K562 (cell line): ENCODE measurements at regions not wholly inside any gene's neighbourhood (a gene's known extent, or its start where the extent isn't known, plus 50 kb on each side); places are given as distances from the start of the nearest gene placed in this dataset.

Experiments
- ETS2 ChIP-seq: IDR thresholded peaks from 2 replicates; pipeline ENCODE4 v1.6.1; 2016; ENCODE audit warnings: borderline replicate concordance, missing genetic modification characterization, mild to moderate bottlenecking, moderate library complexity, missing compliant biosample characterization; ENCODE audit not compliant: poor library complexity, severe bottlenecking
- KAT7 ChIP-seq: sonication (generic); formaldehyde crosslinking; IDR thresholded peaks from 2 replicates; pipeline ENCODE4 v1.8.0; 2022; ENCODE audit warnings: missing genetic modification reagents, mild to moderate bottlenecking, borderline replicate concordance
- LEF1 ChIP-seq: fragments of 450-650 bp; IDR thresholded peaks from 2 replicates; pipeline ENCODE4 v1.6.1; 2016; ENCODE audit warnings: mild to moderate bottlenecking
- MYBL2 ChIP-seq, 2 experiments: fragments of 450-650 bp in 1 of 2; sonication (generic) in 1 of 2; formaldehyde crosslinking in 1 of 2; IDR thresholded peaks; 2 replicates each; pipeline versions ENCODE4 v1.6.1 to v1.8.1; 2017 to 2022; ENCODE audit warnings: borderline replicate concordance in 1 of 2, inconsistent platforms in 1 of 2, low read depth in 1 of 2, mild to moderate bottlenecking in 1 of 2, missing genetic modification reagents in 1 of 2, moderate library complexity in 1 of 2
- NRF1 ChIP-seq, 2 experiments: fragments of 450-650 bp; IDR thresholded peaks in 1 of 2; conservative IDR thresholded peaks in 1 of 2; 2 replicates each; pipeline ENCODE4 v1.6.1; 2014; ENCODE audit warnings: mild to moderate bottlenecking in 2 of 2
- SIN3B ChIP-seq: fragments of 450-650 bp; IDR thresholded peaks from 2 replicates; pipeline ENCODE4 v1.6.1; 2017; ENCODE audit warnings: low read depth, mild to moderate bottlenecking, moderate library complexity
- SP1 ChIP-seq: sonication (generic); formaldehyde crosslinking; IDR thresholded peaks from 2 replicates; pipeline ENCODE4 v1.8.1; 2022; ENCODE audit warnings: mild to moderate bottlenecking, missing genetic modification reagents
- TAF7 ChIP-seq: fragments of 450-650 bp; IDR thresholded peaks from 2 replicates; pipeline ENCODE4 v1.6.1; 2016; ENCODE audit warnings: missing genetic modification characterization, missing compliant biosample characterization
- THRA ChIP-seq: fragments of 450-650 bp; IDR thresholded peaks from 2 replicates; pipeline ENCODE4 v1.6.1; 2017; ENCODE audit warnings: mild to moderate bottlenecking, moderate library complexity
- TRIM24 ChIP-seq, 2 experiments: fragments of 450-650 bp; IDR thresholded peaks; 2 replicates each; pipeline ENCODE4 v1.6.1; 2016
- ZFX ChIP-seq: sonication (generic); formaldehyde crosslinking; IDR thresholded peaks from 2 replicates; pipeline ENCODE4 v1.8.0; 2022; ENCODE audit warnings: mild to moderate bottlenecking, missing genetic modification reagents, moderate library complexity
- ZNF212 ChIP-seq: fragments of 450-650 bp; formaldehyde crosslinking; IDR thresholded peaks from 2 replicates; pipeline ENCODE4 v1.4.0; 2020; ENCODE audit warnings: mild to moderate bottlenecking
- ZNF668 ChIP-seq: fragments of 250-450 bp; sonication (Bioruptor Pico); IDR thresholded peaks from 2 replicates; pipeline ENCODE4 v1.8.0; 2022; ENCODE audit warnings: mild to moderate bottlenecking, inconsistent platforms
- TF ChIP-seq, protein P1 (sequence below), 3 experiments: IDR thresholded peaks in 2 of 3; conservative IDR thresholded peaks in 1 of 3; 2 replicates each; pipeline ENCODE4 v1.5.1; 2011 to 2012; ENCODE audit warnings: low read length in 3 of 3, mild to moderate bottlenecking in 3 of 3, control low read depth in 2 of 3, improper control_type of control experiment in 1 of 3, inconsistent platforms in 1 of 3, low read depth in 1 of 3, mixed read lengths in 1 of 3, moderate library complexity in 1 of 3; ENCODE audit not compliant: insufficient read depth in 2 of 3

GRCh38 chr5:67272453-67273130, 76.0 kb upstream of the CD180 start:
- TF ChIP-seq LEF1 (no peak), ETS2 (tag) (no peak), ZFX (no peak), ZNF668 (CRISPR knock-in tag) (no peak), TAF7 (tag) (no peak), SIN3B (no peak), TRIM24 (IDR thresholded peaks at IDR 0.05) (no peak), KAT7 (CRISPR knock-in tag) (no peak), SP1 (CRISPR knock-in tag) (no peak), NRF1 (conservative IDR thresholded peaks at IDR 0.05 in 1 of 2, IDR thresholded peaks at IDR 0.05 in 1 of 2) (no peak), ZNF212 (CRISPR knock-in tag) (no peak), MYBL2 (IDR thresholded peaks at IDR 0.05; ENCODE audit: low read depth) (no peak), MYBL2 (CRISPR knock-in tag; IDR thresholded peaks at IDR 0.05; ENCODE audit: borderline replicate concordance) (no peak), THRA (no peak)
- TF ChIP-seq, protein P1, sequence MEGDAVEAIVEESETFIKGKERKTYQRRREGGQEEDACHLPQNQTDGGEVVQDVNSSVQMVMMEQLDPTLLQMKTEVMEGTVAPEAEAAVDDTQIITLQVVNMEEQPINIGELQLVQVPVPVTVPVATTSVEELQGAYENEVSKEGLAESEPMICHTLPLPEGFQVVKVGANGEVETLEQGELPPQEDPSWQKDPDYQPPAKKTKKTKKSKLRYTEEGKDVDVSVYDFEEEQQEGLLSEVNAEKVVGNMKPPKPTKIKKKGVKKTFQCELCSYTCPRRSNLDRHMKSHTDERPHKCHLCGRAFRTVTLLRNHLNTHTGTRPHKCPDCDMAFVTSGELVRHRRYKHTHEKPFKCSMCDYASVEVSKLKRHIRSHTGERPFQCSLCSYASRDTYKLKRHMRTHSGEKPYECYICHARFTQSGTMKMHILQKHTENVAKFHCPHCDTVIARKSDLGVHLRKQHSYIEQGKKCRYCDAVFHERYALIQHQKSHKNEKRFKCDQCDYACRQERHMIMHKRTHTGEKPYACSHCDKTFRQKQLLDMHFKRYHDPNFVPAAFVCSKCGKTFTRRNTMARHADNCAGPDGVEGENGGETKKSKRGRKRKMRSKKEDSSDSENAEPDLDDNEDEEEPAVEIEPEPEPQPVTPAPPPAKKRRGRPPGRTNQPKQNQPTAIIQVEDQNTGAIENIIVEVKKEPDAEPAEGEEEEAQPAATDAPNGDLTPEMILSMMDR (IDR thresholded peaks at IDR 0.05 in 2 of 3, conservative IDR thresholded peaks at IDR 0.05 in 1 of 3; ENCODE audit: insufficient read depth in 2 of 3, low read depth in 1 of 3, low read length in 3 of 3), result no peak
